Mucosa of descending colon (tissue), 3 donors: ENCODE measurements at regions not wholly inside any gene's neighbourhood (a gene's known extent, or its start where the extent isn't known, plus 50 kb on each side); places are given as distances from the start of the nearest gene placed in this dataset.

Experiments used
- ATAC-seq: fragments of 200-7000 bp; cut with Tn5 transposase; one replicate; pipeline ENCODE4 v1.9.1; 2020; ENCODE audit warnings: mild to moderate bottlenecking, moderate library complexity
- DNase-seq, 3 donors: peaks; one replicate each; pipeline ENCODE4 v3.0.0-alpha.2; 2020
- H3K36me3 ChIP-seq: fragments of 200-600 bp; one replicate; pipeline ENCODE4 v1.8.0; 2021; ENCODE audit warnings: low read depth, mild to moderate bottlenecking
- H3K4me1 ChIP-seq: fragments of 200-600 bp; one replicate; pipeline ENCODE4 v1.8.0; 2021; ENCODE audit warnings: low read depth, mild to moderate bottlenecking
- H3K4me3 ChIP-seq: fragments of 200-600 bp; one replicate; pipeline ENCODE4 v1.8.0; 2021; ENCODE audit warnings: mild to moderate bottlenecking
- H3K9me3 ChIP-seq: fragments of 200-600 bp; one replicate; pipeline ENCODE4 v1.8.0; 2021; ENCODE audit warnings: mild to moderate bottlenecking
- CTCF ChIP-seq: fragments of 200-600 bp; IDR thresholded peaks from one replicate; pipeline ENCODE4 v1.8.0; 2022; ENCODE audit warnings: antibody characterized with exemption, mild to moderate bottlenecking
- intact Hi-C, 2 donors: fragments of 100-400 bp; cut with DNase I in 1 of 2; cut with micrococcal nuclease in 1 of 2; formaldehyde crosslinking; loops; one replicate each; pipeline versions ENCODE4 v1.11.0 to v1.11.1; 2022; cut with DNase I, micrococcal nuclease
- donor health status: DM: no; HTN: no; CAD: no; lungs with moderate emphysema.
- donor health status: DM: no; HTN: no; CAD: no.
- donor health status: DM: no; HTN: yes; CAD: no.

- intact Hi-C loops: no loop called here
- Histone ChIP-seq H3K9me3 (no peaks in the 10 kb centered on the region), H3K36me3 (no peaks in the 10 kb centered on the region), H3K4me1 (no peaks in the 10 kb centered on the region), H3K4me3 (no peak overlapping the region)
- no peak for DNase-seq
- ATAC-seq: no peak
- no peak for TF ChIP-seq CTCF
Measured at GRCh38 chr5:168153876-168154270, 137.6 kb upstream of the WWC1 start.

- no peak for TF ChIP-seq CTCF
- intact Hi-C loops: no loop called here
- H3K4me1 ChIP-seq: peaks cover 6% of the 10 kb centered on the region
- no peaks in the 10 kb centered on the region for H3K36me3 ChIP-seq
- DNase-seq: no peak
- no peak for ATAC-seq
- no peak overlapping the region for H3K4me3 ChIP-seq
- no peaks in the 10 kb centered on the region for H3K9me3 ChIP-seq
Measured at GRCh38 chr5:168155585-168155984, 135.9 kb upstream of the WWC1 start.

- Histone ChIP-seq H3K9me3 (no peaks in the 10 kb centered on the region), H3K4me1 (peaks cover 6% of the 10 kb centered on the region), H3K4me3 (no peak overlapping the region), H3K36me3 (no peaks in the 10 kb centered on the region)
- ATAC-seq (no peak), DNase-seq (no peak)
- TF ChIP-seq CTCF: no peak
- intact Hi-C loops: no loop called here
Measured at GRCh38 chr5:168156170-168156569, 135.3 kb upstream of the WWC1 start.

- no peak for TF ChIP-seq CTCF
- ATAC-seq (no peak), DNase-seq (no peak)
Measured at GRCh38 chr5:168157141-168157540, 134.3 kb upstream of the WWC1 start.

GRCh38 chr5:168159425-168159824 lies 132.0 kb upstream of the WWC1 start:
- ATAC-seq: peak; percentile 93
- DNase-seq: peak; percentile 75 to 87 (median 84)
- H3K9me3 ChIP-seq: no peaks in the 10 kb centered on the region
- H3K4me3 ChIP-seq: no peak overlapping the region
- no peaks in the 10 kb centered on the region for H3K36me3 ChIP-seq
- TF ChIP-seq CTCF: no peak
- intact Hi-C loops: no loop called here
- peaks cover 13% of the 10 kb centered on the region for H3K4me1 ChIP-seq

More at GRCh38 chr5:168157141-168157540, 134.3 kb upstream of the WWC1 start:
- peaks cover 6% of the 10 kb centered on the region for H3K4me1 ChIP-seq
- no peaks in the 10 kb centered on the region for H3K36me3 ChIP-seq
- intact Hi-C loops: no loop called here
- no peaks in the 10 kb centered on the region for H3K9me3 ChIP-seq
- no peak overlapping the region for H3K4me3 ChIP-seq

GRCh38 chr5:168162464-168162863 lies 129.0 kb upstream of the WWC1 start:
- H3K4me3 ChIP-seq: no peak overlapping the region
- TF ChIP-seq CTCF: no peak
- H3K36me3 ChIP-seq: no peaks in the 10 kb centered on the region
- no peak for ATAC-seq
- no peak for DNase-seq
- intact Hi-C loops: no loop called here
- H3K4me1 ChIP-seq: peaks cover 23% of the 10 kb centered on the region
- H3K9me3 ChIP-seq: no peaks in the 10 kb centered on the region
